Spleen (tissue), 11 donors: ENCODE measurements at regions not wholly inside any gene's neighbourhood (a gene's known extent, or its start where the extent isn't known, plus 50 kb on each side); places are given as distances from the start of the nearest gene placed in this dataset.

ENCODE experiments used
- DNase-seq: peaks from one replicate; pipeline ENCODE4 v3.0.0-alpha.2; 2020
- H3K27ac ChIP-seq, 8 donors: fragments of 200-600 bp; sonication (generic) in 7 of 8; 1 replicate in 4 of 8; 2 replicates in 4 of 8; pipeline versions ENCODE4 v1.5.0 to v1.8.0; 2016 to 2021; ENCODE audit warnings: inconsistent platforms in 4 of 8, mild to moderate bottlenecking in 4 of 8, moderate library complexity in 1 of 8
- H3K27me3 ChIP-seq, 7 donors: fragments of 200-600 bp; sonication (generic) in 6 of 7; replicated peaks in 1 of 7; 1 replicate in 4 of 7; 2 replicates in 3 of 7; pipeline versions ENCODE4 v1.5.0 to v1.8.0; 2016 to 2021; ENCODE audit warnings: inconsistent platforms in 3 of 7, mild to moderate bottlenecking in 1 of 7
- H3K36me3 ChIP-seq, 6 donors: fragments of 200-600 bp; sonication (generic) in 5 of 6; 1 replicate in 4 of 6; 2 replicates in 2 of 6; pipeline versions ENCODE4 v1.5.0 to v1.8.0; 2016 to 2021; ENCODE audit warnings: inconsistent platforms in 2 of 6
- H3K4me1 ChIP-seq, 6 donors: fragments of 200-600 bp; sonication (generic) in 5 of 6; 1 replicate in 3 of 6; 2 replicates in 3 of 6; pipeline versions ENCODE4 v1.5.0 to v1.8.0; 2016 to 2021; ENCODE audit warnings: inconsistent platforms in 3 of 6
- H3K4me3 ChIP-seq, 8 donors: fragments of 200-600 bp; sonication (generic) in 7 of 8; 1 replicate in 4 of 8; 2 replicates in 4 of 8; pipeline versions ENCODE4 v1.5.0 to v1.8.0; 2016 to 2021; ENCODE audit warnings: inconsistent platforms in 4 of 8, mild to moderate bottlenecking in 4 of 8, moderate library complexity in 2 of 8
- H3K9me3 ChIP-seq, 8 donors: fragments of 200-600 bp; sonication (generic) in 7 of 8; 1 replicate in 4 of 8; 2 replicates in 4 of 8; pipeline versions ENCODE4 v1.5.0 to v1.8.0; 2016 to 2021; ENCODE audit warnings: inconsistent platforms in 4 of 8
- POLR2A ChIP-seq, 3 donors: fragments of 450-650 bp; IDR thresholded peaks; one replicate each; pipeline ENCODE4 v1.5.1; 2017; ENCODE audit warnings: antibody characterized with exemption in 3 of 3, mild to moderate bottlenecking in 1 of 3
- POLR2AphosphoS5 ChIP-seq, 3 donors: sonication (generic); formaldehyde crosslinking; IDR thresholded peaks; one replicate each; pipeline ENCODE4 v1.5.1; 2017; ENCODE audit warnings: antibody characterized with exemption in 3 of 3
- WGBS, 5 donors: extraction: QIAGEN DNeasy Blood & Tissue Kit in 3 of 5; methylation state at CpG; one replicate each; pipeline versions ENCODE4 v1.1.5 to v1.1.7; 2013 to 2018; 5-methylcytosine and 5-hydroxymethylcytosine counted together
- intact Hi-C: fragments of 100-400 bp; cut with DNase I; formaldehyde crosslinking; loops from one replicate; pipeline ENCODE4 v1.15.0; 2023; ENCODE audit warnings: low total_unique reads
- TF ChIP-seq, protein P1 (sequence below), 11 experiments: fragments of 200-600 bp in 7 of 11; fragments of 450-650 bp in 4 of 11; sonication (generic) in 4 of 11; IDR thresholded peaks in 8 of 11; conservative IDR thresholded peaks in 3 of 11; 1 replicate in 7 of 11; 2 replicates in 4 of 11; pipeline versions ENCODE4 v1.4.0 to v1.8.0; 2016 to 2021; ENCODE audit warnings: antibody characterized with exemption in 11 of 11, inconsistent platforms in 4 of 11, mild to moderate bottlenecking in 1 of 11
- donor health status: healthy with polysubstance abuse.
- donor health status: DM: no; HTN: no; CAD: no; lungs with moderate emphysema.
- donor health status: DM: no; HTN: no; CAD: no.
- donor health status: Bipolar disorder and iron deficiency.
- donor health status: healthy.
- donor health status: DM: no; HTN: no; CAD: no.
- donor health status: DM: yes; HTN: yes; CAD: no.

DNA sequence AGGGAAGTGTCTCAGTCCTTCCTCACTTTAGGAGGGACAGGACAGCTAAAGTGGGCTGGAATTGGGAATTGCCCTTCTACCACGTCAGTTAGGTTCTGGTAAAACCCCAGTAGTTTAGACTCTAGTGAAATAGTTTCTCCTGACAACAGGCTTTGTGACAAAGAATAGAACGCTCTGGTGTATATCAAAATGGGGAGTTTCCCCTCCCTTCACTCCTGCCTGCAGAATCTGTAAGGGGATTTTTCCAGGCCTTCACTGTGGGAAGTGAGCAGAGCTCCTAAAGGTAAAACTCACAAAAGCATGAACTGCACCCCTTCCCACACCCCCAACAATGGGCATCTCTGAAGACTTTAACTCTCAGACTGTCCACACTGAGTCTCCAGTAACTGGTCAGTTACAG is 460.9 kb upstream of the LRRC4C start:
- Histone ChIP-seq H3K4me3 (no peak overlapping the region), H3K4me1 (no peaks in the 10 kb centered on the region), H3K27ac (no peak overlapping the region), H3K36me3 (no peaks in the 10 kb centered on the region), H3K27me3 (no peaks in the 10 kb centered on the region), H3K9me3 (peaks cover 0 to 67% (median 32%) of the 10 kb centered on the region in 8 donors)
- no peak for DNase-seq
- intact Hi-C loops: no loop called here
- TF ChIP-seq, protein P1, sequence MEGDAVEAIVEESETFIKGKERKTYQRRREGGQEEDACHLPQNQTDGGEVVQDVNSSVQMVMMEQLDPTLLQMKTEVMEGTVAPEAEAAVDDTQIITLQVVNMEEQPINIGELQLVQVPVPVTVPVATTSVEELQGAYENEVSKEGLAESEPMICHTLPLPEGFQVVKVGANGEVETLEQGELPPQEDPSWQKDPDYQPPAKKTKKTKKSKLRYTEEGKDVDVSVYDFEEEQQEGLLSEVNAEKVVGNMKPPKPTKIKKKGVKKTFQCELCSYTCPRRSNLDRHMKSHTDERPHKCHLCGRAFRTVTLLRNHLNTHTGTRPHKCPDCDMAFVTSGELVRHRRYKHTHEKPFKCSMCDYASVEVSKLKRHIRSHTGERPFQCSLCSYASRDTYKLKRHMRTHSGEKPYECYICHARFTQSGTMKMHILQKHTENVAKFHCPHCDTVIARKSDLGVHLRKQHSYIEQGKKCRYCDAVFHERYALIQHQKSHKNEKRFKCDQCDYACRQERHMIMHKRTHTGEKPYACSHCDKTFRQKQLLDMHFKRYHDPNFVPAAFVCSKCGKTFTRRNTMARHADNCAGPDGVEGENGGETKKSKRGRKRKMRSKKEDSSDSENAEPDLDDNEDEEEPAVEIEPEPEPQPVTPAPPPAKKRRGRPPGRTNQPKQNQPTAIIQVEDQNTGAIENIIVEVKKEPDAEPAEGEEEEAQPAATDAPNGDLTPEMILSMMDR (IDR thresholded peaks at IDR 0.05 in 8 of 11, conservative IDR thresholded peaks at IDR 0.05 in 3 of 11): no peak
- TF ChIP-seq POLR2AphosphoS5 (IDR thresholded peaks at IDR 0.05) (no peak), POLR2A (IDR thresholded peaks at IDR 0.05) (no peak)
- WGBS, 5 donors: 40 to 79% (median 43%) methylated on average over 2 of the region's 2 CpGs

DNA sequence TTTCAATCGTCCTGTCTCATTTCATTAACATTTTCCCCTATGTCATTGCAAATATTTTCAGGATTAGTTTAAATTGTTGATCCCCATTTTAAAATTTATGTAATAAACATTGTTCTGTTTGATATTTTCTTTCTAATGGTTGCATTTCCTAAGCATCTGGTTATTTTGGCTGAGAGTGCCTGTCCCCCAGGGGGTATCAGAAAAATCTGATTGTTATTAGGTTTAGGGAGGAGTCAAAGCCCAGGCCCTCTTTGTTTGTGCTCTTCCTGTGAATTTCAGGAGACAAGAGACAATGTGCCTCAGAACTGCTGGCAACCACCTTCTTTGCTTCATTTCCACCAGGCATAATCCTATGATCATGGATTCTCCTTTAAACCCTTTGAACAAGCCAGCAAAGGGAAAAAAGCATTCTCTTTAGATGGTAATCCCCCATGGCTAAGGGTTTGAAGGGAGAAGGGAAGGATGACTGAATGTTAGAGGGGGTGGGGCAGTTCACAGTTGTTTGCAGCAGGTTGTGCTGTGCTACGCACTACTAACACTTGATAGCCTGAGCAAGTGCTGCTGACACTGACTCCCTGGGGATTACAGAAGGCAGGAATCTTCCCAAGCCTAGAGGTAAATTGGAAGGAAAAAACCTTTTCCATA is 462.4 kb upstream of the LRRC4C start:
- no peak for DNase-seq
- no peak overlapping the region for H3K4me3 ChIP-seq
- intact Hi-C loops: no loop called here
- TF ChIP-seq POLR2A (IDR thresholded peaks at IDR 0.05) (no peak), POLR2AphosphoS5 (IDR thresholded peaks at IDR 0.05) (no peak)
- TF ChIP-seq, protein P1 (IDR thresholded peaks at IDR 0.05 in 8 of 11, conservative IDR thresholded peaks at IDR 0.05 in 3 of 11): no peak
- no peak overlapping the region for H3K27ac ChIP-seq
- H3K4me1 ChIP-seq: no peaks in the 10 kb centered on the region
- no peaks in the 10 kb centered on the region for H3K36me3 ChIP-seq
- H3K9me3 ChIP-seq: peaks cover 0 to 57% (median 29%) of the 10 kb centered on the region in 8 donors
- no peaks in the 10 kb centered on the region for H3K27me3 ChIP-seq
- 75 to 91% (median 77%) methylated on average over 2 of the region's 2 CpGs for WGBS, 5 donors

DNA sequence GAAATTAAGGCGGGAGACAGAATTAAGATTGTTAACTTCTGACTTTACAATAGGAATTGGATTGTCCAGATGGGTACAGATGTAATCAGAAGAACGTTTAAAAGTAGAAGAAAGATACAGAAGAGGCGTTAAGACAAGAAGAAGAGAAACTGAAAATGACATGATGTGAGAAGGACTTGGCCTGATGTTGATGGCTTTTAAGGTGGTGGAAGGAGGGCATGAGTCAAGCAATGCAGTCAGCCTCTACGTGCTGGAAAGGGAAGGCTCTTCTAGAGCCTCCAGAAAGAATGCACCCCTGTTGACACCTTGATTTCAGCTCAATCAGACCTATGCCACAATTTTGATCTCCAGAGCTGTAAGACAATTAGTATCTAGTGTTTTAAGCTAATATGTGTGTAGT is 466.9 kb upstream of the LRRC4C start:
- H3K36me3 ChIP-seq: no peaks in the 10 kb centered on the region
- intact Hi-C loops: no loop called here
- no peaks in the 10 kb centered on the region for H3K4me1 ChIP-seq
- H3K27ac ChIP-seq: no peak overlapping the region
- 72 to 87% (median 79%) methylated on average over 4 of the region's 4 CpGs for WGBS, 5 donors
- DNase-seq: no peak
- no peaks in the 10 kb centered on the region for H3K27me3 ChIP-seq
- peaks cover 0 to 14% (median 0%) of the 10 kb centered on the region in 8 donors for H3K9me3 ChIP-seq
- TF ChIP-seq, protein P1 (IDR thresholded peaks at IDR 0.05 in 8 of 11, conservative IDR thresholded peaks at IDR 0.05 in 3 of 11): no peak
- TF ChIP-seq POLR2A (IDR thresholded peaks at IDR 0.05): no peak
- TF ChIP-seq POLR2AphosphoS5 (IDR thresholded peaks at IDR 0.05): no peak
- H3K4me3 ChIP-seq: no peak overlapping the region

DNA sequence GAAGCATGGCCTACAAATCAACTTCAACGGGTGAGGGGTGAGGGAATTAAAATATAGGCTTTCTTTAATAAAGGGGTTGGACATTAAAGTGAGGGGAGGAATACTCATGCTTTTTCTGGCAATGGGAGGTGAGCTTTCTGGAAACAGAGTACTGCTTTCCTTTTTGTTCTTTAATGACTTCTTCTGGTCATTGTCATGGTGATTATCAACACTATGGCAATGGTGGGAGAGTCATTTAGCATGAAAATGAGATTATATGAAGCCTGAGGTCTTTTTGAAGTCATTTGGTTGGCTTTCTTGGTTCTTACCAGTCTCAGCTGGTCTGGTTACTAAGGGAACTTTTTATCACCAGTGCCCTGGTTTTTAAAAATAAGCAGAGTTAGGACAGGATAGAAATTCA is 475.8 kb upstream of the LRRC4C start:
- H3K4me3 ChIP-seq: no peak overlapping the region
- intact Hi-C loops: no loop called here

More for the DNA sequence above, 475.8 kb upstream of the LRRC4C start:
- no peak for TF ChIP-seq POLR2AphosphoS5 (IDR thresholded peaks at IDR 0.05)
- Histone ChIP-seq H3K4me1 (no peaks in the 10 kb centered on the region), H3K27ac (no peak overlapping the region), H3K36me3 (no peaks in the 10 kb centered on the region), H3K27me3 (no peaks in the 10 kb centered on the region), H3K9me3 (peaks cover 0 to 17% (median 5%) of the 10 kb centered on the region in 8 donors)
- WGBS, 5 donors: 64 to 76% (median 72%) methylated on average over 1 of the region's 1 CpG
- DNase-seq: no peak
